Stimulated activated naive CD8-positive, alpha-beta T cell treated with anti-CD3 and anti-CD28 coated beads, Interleukin-15, Interleukin-2, amounts not matched to agents 100 ng/mL and 50 ng/mL, for 24 hours (primary cell): ENCODE measurements at regions not wholly inside any gene's neighbourhood (a gene's known extent, or its start where the extent isn't known, plus 50 kb on each side); places are given as distances from the start of the nearest gene placed in this dataset.

Source experiments
- H3K27ac Mint-ChIP-seq: one replicate; pipeline ENCODE4 v1.8.0; 2021; ENCODE audit warnings: mild to moderate bottlenecking, mixed read lengths
- H3K27me3 Mint-ChIP-seq: one replicate; pipeline ENCODE4 v1.8.0; 2021; ENCODE audit warnings: mixed read lengths
- H3K36me3 Mint-ChIP-seq: one replicate; pipeline ENCODE4 v1.8.0; 2021; ENCODE audit warnings: low read depth, mixed read lengths
- H3K4me1 Mint-ChIP-seq: one replicate; pipeline ENCODE4 v1.8.0; 2021; ENCODE audit warnings: low read depth, mixed read lengths
- H3K4me3 Mint-ChIP-seq: one replicate; pipeline ENCODE4 v1.8.0; 2021; ENCODE audit warnings: mild to moderate bottlenecking, mixed read lengths
- H3K9me3 Mint-ChIP-seq: one replicate; pipeline ENCODE4 v1.8.0; 2021; ENCODE audit warnings: mixed read lengths

GRCh38 chr2:145067549-145068030 lies 547.7 kb upstream of the ZEB2 start:
- Mint-ChIP-seq H3K27me3 (peaks cover 3% of the 10 kb centered on the region), H3K4me3 (no peak overlapping the region), H3K9me3 (peaks cover 6% of the 10 kb centered on the region), H3K4me1 (no peaks in the 10 kb centered on the region), H3K27ac (no peak overlapping the region), H3K36me3 (no peaks in the 10 kb centered on the region)

GRCh38 chr2:145066856-145067548 lies 547.1 kb upstream of the ZEB2 start:
- H3K36me3 Mint-ChIP-seq: no peaks in the 10 kb centered on the region

GRCh38 chr2:145066151-145066661 lies 546.3 kb upstream of the ZEB2 start:
- no peaks in the 10 kb centered on the region for H3K4me1 Mint-ChIP-seq
- H3K27ac Mint-ChIP-seq: no peak overlapping the region
- H3K27me3 Mint-ChIP-seq: peaks cover 3% of the 10 kb centered on the region
- H3K36me3 Mint-ChIP-seq: no peaks in the 10 kb centered on the region
- peaks cover 6% of the 10 kb centered on the region for H3K9me3 Mint-ChIP-seq
- no peak overlapping the region for H3K4me3 Mint-ChIP-seq

More at GRCh38 chr2:145066856-145067548, 547.1 kb upstream of the ZEB2 start:
- H3K27me3 Mint-ChIP-seq: peaks cover 3% of the 10 kb centered on the region
- no peak overlapping the region for H3K27ac Mint-ChIP-seq
- H3K9me3 Mint-ChIP-seq: peaks cover 6% of the 10 kb centered on the region
- H3K4me3 Mint-ChIP-seq: no peak overlapping the region
- H3K4me1 Mint-ChIP-seq: no peaks in the 10 kb centered on the region

GRCh38 chr2:145065342-145065741 lies 545.4 kb upstream of the ZEB2 start:
- Mint-ChIP-seq H3K4me1 (no peaks in the 10 kb centered on the region), H3K36me3 (no peaks in the 10 kb centered on the region), H3K4me3 (no peak overlapping the region), H3K27ac (no peak overlapping the region), H3K9me3 (peaks cover 6% of the 10 kb centered on the region), H3K27me3 (peaks cover 3% of the 10 kb centered on the region)

- no peak overlapping the region for H3K4me3 Mint-ChIP-seq
- H3K27ac Mint-ChIP-seq: no peak overlapping the region
Measured at GRCh38 chr2:145064511-145064910, 544.6 kb upstream of the ZEB2 start.

GRCh38 chr2:145060876-145061275 lies 541.0 kb upstream of the ZEB2 start:
- H3K9me3 Mint-ChIP-seq: no peaks in the 10 kb centered on the region
- no peaks in the 10 kb centered on the region for H3K36me3 Mint-ChIP-seq
- no peaks in the 10 kb centered on the region for H3K4me1 Mint-ChIP-seq
- no peak overlapping the region for H3K27ac Mint-ChIP-seq
- no peak overlapping the region for H3K4me3 Mint-ChIP-seq
- H3K27me3 Mint-ChIP-seq: no peaks in the 10 kb centered on the region

More at GRCh38 chr2:145064511-145064910, 544.6 kb upstream of the ZEB2 start:
- no peaks in the 10 kb centered on the region for H3K36me3 Mint-ChIP-seq
- H3K27me3 Mint-ChIP-seq: peaks cover 3% of the 10 kb centered on the region
- H3K9me3 Mint-ChIP-seq: peaks cover 6% of the 10 kb centered on the region
- H3K4me1 Mint-ChIP-seq: no peaks in the 10 kb centered on the region

GRCh38 chr2:145059914-145060313 lies 540.0 kb upstream of the ZEB2 start:
- H3K27ac Mint-ChIP-seq: no peak overlapping the region
- H3K36me3 Mint-ChIP-seq: no peaks in the 10 kb centered on the region
- H3K4me1 Mint-ChIP-seq: no peaks in the 10 kb centered on the region
- no peak overlapping the region for H3K4me3 Mint-ChIP-seq
- H3K9me3 Mint-ChIP-seq: no peaks in the 10 kb centered on the region
- H3K27me3 Mint-ChIP-seq: no peaks in the 10 kb centered on the region

GRCh38 chr2:145059343-145059742 lies 539.4 kb upstream of the ZEB2 start:
- Mint-ChIP-seq H3K36me3 (no peaks in the 10 kb centered on the region), H3K9me3 (no peaks in the 10 kb centered on the region), H3K27me3 (no peaks in the 10 kb centered on the region), H3K4me1 (no peaks in the 10 kb centered on the region), H3K27ac (no peak overlapping the region), H3K4me3 (no peak overlapping the region)

- H3K9me3 Mint-ChIP-seq: no peaks in the 10 kb centered on the region
- no peaks in the 10 kb centered on the region for H3K4me1 Mint-ChIP-seq
- no peaks in the 10 kb centered on the region for H3K27me3 Mint-ChIP-seq
- H3K4me3 Mint-ChIP-seq: no peak overlapping the region
- H3K36me3 Mint-ChIP-seq: no peaks in the 10 kb centered on the region
- H3K27ac Mint-ChIP-seq: no peak overlapping the region
Measured at GRCh38 chr2:145058457-145058856, 538.5 kb upstream of the ZEB2 start.

GRCh38 chr2:145055651-145056050 lies 535.7 kb upstream of the ZEB2 start:
- no peaks in the 10 kb centered on the region for H3K36me3 Mint-ChIP-seq

GRCh38 chr2:145050134-145050533 lies 530.2 kb upstream of the ZEB2 start:
- no peaks in the 10 kb centered on the region for H3K27me3 Mint-ChIP-seq
- H3K4me3 Mint-ChIP-seq: no peak overlapping the region
- no peaks in the 10 kb centered on the region for H3K9me3 Mint-ChIP-seq
- no peak overlapping the region for H3K27ac Mint-ChIP-seq
- no peaks in the 10 kb centered on the region for H3K36me3 Mint-ChIP-seq
- no peaks in the 10 kb centered on the region for H3K4me1 Mint-ChIP-seq

More at GRCh38 chr2:145055651-145056050, 535.7 kb upstream of the ZEB2 start:
- H3K9me3 Mint-ChIP-seq: no peaks in the 10 kb centered on the region
- no peak overlapping the region for H3K27ac Mint-ChIP-seq
- H3K27me3 Mint-ChIP-seq: no peaks in the 10 kb centered on the region
- H3K4me3 Mint-ChIP-seq: no peak overlapping the region
- H3K4me1 Mint-ChIP-seq: no peaks in the 10 kb centered on the region

- Mint-ChIP-seq H3K36me3 (no peaks in the 10 kb centered on the region), H3K27ac (no peak overlapping the region), H3K4me3 (no peak overlapping the region), H3K27me3 (no peaks in the 10 kb centered on the region), H3K4me1 (no peaks in the 10 kb centered on the region), H3K9me3 (no peaks in the 10 kb centered on the region)
Measured at GRCh38 chr2:145049475-145049874, 529.6 kb upstream of the ZEB2 start.

- Mint-ChIP-seq H3K27ac (no peak overlapping the region), H3K36me3 (no peaks in the 10 kb centered on the region), H3K9me3 (no peaks in the 10 kb centered on the region), H3K4me1 (no peaks in the 10 kb centered on the region), H3K27me3 (no peaks in the 10 kb centered on the region), H3K4me3 (no peak overlapping the region)
Measured at GRCh38 chr2:145047554-145047953, 527.6 kb upstream of the ZEB2 start.

GRCh38 chr2:145044491-145044890 lies 524.6 kb upstream of the ZEB2 start:
- no peaks in the 10 kb centered on the region for H3K36me3 Mint-ChIP-seq
- H3K27ac Mint-ChIP-seq: no peak overlapping the region
- no peaks in the 10 kb centered on the region for H3K4me1 Mint-ChIP-seq
- no peak overlapping the region for H3K4me3 Mint-ChIP-seq
- no peaks in the 10 kb centered on the region for H3K27me3 Mint-ChIP-seq
- H3K9me3 Mint-ChIP-seq: no peaks in the 10 kb centered on the region

- H3K27me3 Mint-ChIP-seq: no peaks in the 10 kb centered on the region
- no peak overlapping the region for H3K27ac Mint-ChIP-seq
- H3K36me3 Mint-ChIP-seq: no peaks in the 10 kb centered on the region
- H3K4me3 Mint-ChIP-seq: no peak overlapping the region
- no peaks in the 10 kb centered on the region for H3K9me3 Mint-ChIP-seq
- no peaks in the 10 kb centered on the region for H3K4me1 Mint-ChIP-seq
Measured at GRCh38 chr2:145043399-145043834, 523.5 kb upstream of the ZEB2 start.

GRCh38 chr2:145041706-145042105 lies 521.8 kb upstream of the ZEB2 start:
- H3K36me3 Mint-ChIP-seq: no peaks in the 10 kb centered on the region
- H3K9me3 Mint-ChIP-seq: no peaks in the 10 kb centered on the region
- H3K27ac Mint-ChIP-seq: no peak overlapping the region

More at GRCh38 chr2:145041706-145042105, 521.8 kb upstream of the ZEB2 start:
- Mint-ChIP-seq H3K4me1 (no peaks in the 10 kb centered on the region), H3K27me3 (no peaks in the 10 kb centered on the region), H3K4me3 (no peak overlapping the region)
